IMR-90 (cell line): ENCODE measurements at regions not wholly inside any gene's neighbourhood (a gene's known extent, or its start where the extent isn't known, plus 50 kb on each side); places are given as distances from the start of the nearest gene placed in this dataset.
A peak's percentile ranks its signal among the peaks of the same experiment; 100 is the strongest.

Experiments
- ATAC-seq: fragments of 200-7000 bp; cut with Tn5 transposase; 2 replicates; pipeline ENCODE4 v1.9.1; 2020; ENCODE audit warnings: low read depth, mild to moderate bottlenecking, moderate library complexity
- BruUV-seq: library from RNA; stranded (reverse); fragments of 400-500 nt; replicated peaks from 2 replicates; lab custom pipeline; 2021; lab: Mats Ljungman, UMichigan
- CTCF ChIA-PET: fragments of 300-600 bp; formaldehyde crosslinking; extraction: SDS; loops from one replicate; lab custom pipeline; 2021; ENCODE audit warnings: antibody characterized with exemption; lab: Yijun Ruan, JAX
- POLR2A ChIA-PET: fragments of 300-600 bp; sonication (Branson Sonifier 250); formaldehyde crosslinking; loops from one replicate; lab custom pipeline; 2022; ENCODE audit warnings: antibody characterized with exemption; ENCODE audit not compliant: unreplicated experiment; lab: Charles Lee
- DNase-seq: peaks from one replicate; pipeline ENCODE4 v3.0.0; 2013
- H2AFZ ChIP-seq: replicated peaks from 2 replicates; pipeline ENCODE3; 2013; ENCODE audit warnings: low read length, mild to moderate bottlenecking; ENCODE audit not compliant: poor library complexity
- H2AK5ac ChIP-seq: 2 replicates; pipeline ENCODE4 v1.6.1; 2013; ENCODE audit warnings: low read depth, low read length, inconsistent platforms
- H2AK9ac ChIP-seq: replicated peaks from 2 replicates; pipeline ENCODE3; 2013; ENCODE audit warnings: mild to moderate bottlenecking, low read depth, low read length, moderate library complexity; ENCODE audit not compliant: poor library complexity
- H2BK120ac ChIP-seq: 2 replicates; pipeline ENCODE4 v1.6.1; 2013; ENCODE audit warnings: low read depth, low read length, inconsistent platforms
- H2BK15ac ChIP-seq: 3 replicates; pipeline ENCODE4 v1.6.1; 2013; ENCODE audit warnings: low read depth, low read length, inconsistent platforms
- H2BK20ac ChIP-seq: 2 replicates; pipeline ENCODE4 v1.6.1; 2013; ENCODE audit warnings: low read depth, mild to moderate bottlenecking, inconsistent platforms, low read length, moderate library complexity
- H2BK5ac ChIP-seq: 2 replicates; pipeline ENCODE4 v1.6.1; 2013; ENCODE audit warnings: mild to moderate bottlenecking, low read depth, low read length, inconsistent platforms; ENCODE audit not compliant: poor library complexity, severe bottlenecking
- H3K14ac ChIP-seq: replicated peaks from 2 replicates; pipeline ENCODE4 v1.6.1; 2013; ENCODE audit warnings: low read depth, low read length, inconsistent platforms
- H3K18ac ChIP-seq: 2 replicates; pipeline ENCODE4 v1.6.1; 2013; ENCODE audit warnings: low read depth, low read length, control low read depth
- H3K23ac ChIP-seq: 2 replicates; pipeline ENCODE4 v1.6.1; 2013; ENCODE audit warnings: low read depth, low read length, inconsistent platforms
- H3K27ac ChIP-seq: 2 replicates; pipeline ENCODE4 v1.5.1; 2013; ENCODE audit warnings: mild to moderate bottlenecking, control low read depth, low read length; ENCODE audit not compliant: insufficient read depth
- H3K27me3 ChIP-seq: 2 replicates; pipeline ENCODE4 v1.6.1; 2013; ENCODE audit warnings: low read length; ENCODE audit not compliant: control insufficient read depth, insufficient read depth
- H3K36me3 ChIP-seq: 2 replicates; pipeline ENCODE4 v1.6.1; 2013; ENCODE audit warnings: low read length, mixed read lengths; ENCODE audit not compliant: control insufficient read depth, insufficient read depth
- H3K4ac ChIP-seq: 2 replicates; pipeline ENCODE4 v1.6.1; 2013; ENCODE audit warnings: low read depth, low read length, inconsistent platforms
- H3K4me1 ChIP-seq: 2 replicates; pipeline ENCODE4 v1.6.1; 2013; ENCODE audit warnings: low read length, mixed read lengths; ENCODE audit not compliant: control insufficient read depth, insufficient read depth
- H3K4me2 ChIP-seq: 2 replicates; pipeline ENCODE4 v1.6.1; 2013; ENCODE audit warnings: low read depth, mild to moderate bottlenecking, control low read depth, low read length, moderate library complexity
- H3K4me3 ChIP-seq: 2 replicates; pipeline ENCODE4 v1.5.1; 2013; ENCODE audit warnings: low read depth, mild to moderate bottlenecking, control low read depth, low read length, moderate library complexity; ENCODE audit not compliant: insufficient read depth
- H3K56ac ChIP-seq: 2 replicates; pipeline ENCODE4 v1.6.1; 2013; ENCODE audit warnings: low read length, inconsistent platforms; ENCODE audit not compliant: insufficient read depth; ENCODE audit errors: extremely low read depth
- H3K79me1 ChIP-seq, 2 experiments: 2 replicates each; pipeline ENCODE4 v1.6.1; 2013; ENCODE audit warnings: low read length in 2 of 2, inconsistent platforms in 1 of 2, low read depth in 1 of 2
- H3K9ac ChIP-seq: 2 replicates; pipeline ENCODE4 v1.6.1; 2013; ENCODE audit warnings: low read depth, low read length, control low read depth
- H3K9me1 ChIP-seq: 2 replicates; pipeline ENCODE4 v1.6.1; 2013; ENCODE audit warnings: low read length, inconsistent platforms; ENCODE audit not compliant: insufficient read depth
- H3K9me3 ChIP-seq: 2 replicates; pipeline ENCODE4 v1.6.1; 2013; ENCODE audit warnings: low read length; ENCODE audit not compliant: control insufficient read depth, insufficient read depth
- H4K20me1 ChIP-seq: 2 replicates; pipeline ENCODE4 v1.6.1; 2013; ENCODE audit warnings: low read length, inconsistent platforms; ENCODE audit not compliant: insufficient read depth
- H4K5ac ChIP-seq: 2 replicates; pipeline ENCODE4 v1.6.1; 2013; ENCODE audit warnings: mild to moderate bottlenecking, low read depth, low read length, control low read depth
- H4K8ac ChIP-seq, 2 experiments: 2 replicates each; pipeline ENCODE4 v1.6.1; 2013; ENCODE audit warnings: low read depth in 2 of 2, low read length in 2 of 2, control low read depth in 1 of 2, inconsistent platforms in 1 of 2
- H4K91ac ChIP-seq: 2 replicates; pipeline ENCODE4 v1.6.1; 2013; ENCODE audit warnings: low read depth, low read length, inconsistent platforms; ENCODE audit not compliant: insufficient read depth
- BHLHE40 ChIP-seq: fragments of 150-350 bp; IDR thresholded peaks from 2 replicates; pipeline ENCODE4 v1.6.1; 2016; ENCODE audit warnings: mild to moderate bottlenecking, low read depth, low read length
- CEBPB ChIP-seq: IDR thresholded peaks from 2 replicates; pipeline ENCODE4 v1.6.1; 2012; ENCODE audit warnings: low read depth, low read length, improper control_type of control experiment
- CHD1 ChIP-seq: IDR thresholded peaks from 2 replicates; pipeline ENCODE4 v1.6.1; 2012; ENCODE audit warnings: low read depth, low read length, improper control_type of control experiment
- CTCF ChIP-seq: conservative IDR thresholded peaks from 2 replicates; pipeline ENCODE4 v1.5.1; 2012; ENCODE audit warnings: mild to moderate bottlenecking, low read depth, low read length, improper control_type of control experiment
- ELK1 ChIP-seq: fragments of 150-350 bp; IDR thresholded peaks from 2 replicates; pipeline ENCODE4 v1.6.1; 2016; ENCODE audit warnings: low read depth, mild to moderate bottlenecking, low read length, moderate library complexity, borderline replicate concordance
- FOS ChIP-seq: fragments of 150-350 bp; IDR thresholded peaks from 2 replicates; pipeline ENCODE4 v1.6.1; 2016; ENCODE audit warnings: low read depth, low read length
- MAFK ChIP-seq: IDR thresholded peaks from 2 replicates; pipeline ENCODE4 v1.6.1; 2012; ENCODE audit warnings: low read depth, low read length, improper control_type of control experiment
- MAZ ChIP-seq: IDR thresholded peaks from 2 replicates; pipeline ENCODE4 v1.6.1; 2012; ENCODE audit warnings: low read depth, mild to moderate bottlenecking, low read length, improper control_type of control experiment, moderate library complexity, borderline replicate concordance
- MXI1 ChIP-seq: IDR thresholded peaks from 2 replicates; pipeline ENCODE4 v1.6.1; 2012; ENCODE audit warnings: low read depth, mild to moderate bottlenecking, low read length, moderate library complexity, borderline replicate concordance
- NFE2L2 ChIP-seq: fragments of 150-350 bp; IDR thresholded peaks from 2 replicates; pipeline ENCODE4 v1.6.1; 2016; ENCODE audit warnings: low read depth, mild to moderate bottlenecking, low read length
- POLR2A ChIP-seq: IDR thresholded peaks from 2 replicates; pipeline ENCODE4 v1.6.1; 2012; ENCODE audit warnings: mild to moderate bottlenecking, low read depth, low read length
- RAD21 ChIP-seq: IDR thresholded peaks from 2 replicates; pipeline ENCODE4 v1.6.1; 2012; ENCODE audit warnings: low read length, improper control_type of control experiment
- RCOR1 ChIP-seq: IDR thresholded peaks from 2 replicates; pipeline ENCODE4 v1.6.1; 2012; ENCODE audit warnings: mild to moderate bottlenecking, low read length, improper control_type of control experiment; ENCODE audit not compliant: insufficient replicate concordance
- RFX5 ChIP-seq: IDR thresholded peaks from 2 replicates; pipeline ENCODE4 v1.8.0; 2012; ENCODE audit warnings: low read depth, mild to moderate bottlenecking, low read length, moderate library complexity
- SMC3 ChIP-seq: fragments of 150-350 bp; IDR thresholded peaks from 2 replicates; pipeline ENCODE4 v1.6.1; 2016; ENCODE audit warnings: low read depth, mild to moderate bottlenecking, antibody characterized with exemption, low read length, moderate library complexity
- USF2 ChIP-seq: fragments of 150-350 bp; IDR thresholded peaks from 2 replicates; pipeline ENCODE4 v1.6.1; 2017; ENCODE audit warnings: mild to moderate bottlenecking, antibody characterized with exemption, low read length, low read depth
- WGBS, 2 experiments: methylation state at CpG; one replicate each; pipeline versions ENCODE4 v1.1.5 to v1.1.7; 2013; ENCODE audit warnings: missing lambda C conversion rate in 2 of 2; ENCODE audit not compliant: insufficient read length in 1 of 2; ENCODE audit errors: extremely low coverage in 2 of 2; 5-methylcytosine and 5-hydroxymethylcytosine counted together
- dilution Hi-C: fragments of 300-500 bp; cut with HindIII; formaldehyde crosslinking; loops from one replicate; pipeline ENCODE4 v1.14.3; 2018; ENCODE audit warnings: low sequenced_read_pairs; ENCODE audit not compliant: unreplicated experiment
- in situ Hi-C: fragments of 300-500 bp; cut with MboI; formaldehyde crosslinking; loops from 3 replicates; pipeline ENCODE4 v1.14.3; 2019; ENCODE audit warnings: low sequenced_read_pairs, inconsistent platforms, mixed read lengths
- intact Hi-C: fragments of 100-400 bp; cut with micrococcal nuclease; formaldehyde crosslinking; loops from 2 replicates; pipeline ENCODE4 v1.10.0; 2022

- TF ChIP-seq NFE2L2 (no peak), BHLHE40 (no peak), CEBPB (peak; percentile 98), RAD21 (no peak), CTCF (no peak), MXI1 (no peak), MAZ (no peak), SMC3 (no peak), ELK1 (no peak), CHD1 (no peak), USF2 (no peak), POLR2A (no peak), RFX5 (no peak), FOS (0 out of 2 replicates have a peak, but pooled peaks have one; percentile 32), RCOR1 (no peak), MAFK (no peak)
- H3K79me1 ChIP-seq: no peaks in the 10 kb centered on the region
- no peak overlapping the region for H2AK9ac ChIP-seq
- no peaks in the 10 kb centered on the region for H3K9me3 ChIP-seq
- DNase-seq (peak; percentile 94), ATAC-seq (peak; percentile 80)
- 0 out of 2 replicates have a peak overlapping the region, but pooled peaks have one; percentile 39 for H3K56ac ChIP-seq
- no peak overlapping the region for H3K9ac ChIP-seq
- H2BK15ac ChIP-seq: no peak overlapping the region; the same call in 2 of the 3 replicates
- H3K23ac ChIP-seq: no peak overlapping the region
- no peak overlapping the region for H3K14ac ChIP-seq
- ChIA-PET POLR2A (interaction anchor here (0.6 to 0.7 kb wide), 2 partner anchors 351 to 379 kb away, joined by 3 to 6 read pairs; no protein-coding TSS in a partner anchor), CTCF (interaction anchor here (0.9 to 1.3 kb wide), 2 partner anchors 59 to 100 kb away, joined by 4 to 6 read pairs; no protein-coding TSS in a partner anchor)
- no peak overlapping the region for H2BK20ac ChIP-seq
- H3K27me3 ChIP-seq: no peaks in the 10 kb centered on the region
- in situ Hi-C loops (no loop called here), intact Hi-C loops (no loop called here), dilution Hi-C loops (no loop called here)
- no peak overlapping the region for H2AK5ac ChIP-seq
- H4K20me1 ChIP-seq: no peaks in the 10 kb centered on the region; the same call in 1 of the 2 replicates
- H2AFZ ChIP-seq: no peak overlapping the region
- H3K4ac ChIP-seq: no peak overlapping the region
- no peak overlapping the region for H4K5ac ChIP-seq
- H4K91ac ChIP-seq: no peak overlapping the region
- no peak overlapping the region for H3K4me3 ChIP-seq
- H2BK120ac ChIP-seq: no peak overlapping the region
- no CpG with 5 or more reads among the region's 2 CpGs for whole genome bisulfite sequencing, 2 experiments
- peaks cover 5% of the 10 kb centered on the region for H3K4me1 ChIP-seq
- H3K36me3 ChIP-seq: no peaks in the 10 kb centered on the region
- peak overlapping the region; percentile 41; the same call in 1 of the 2 replicates for H3K27ac ChIP-seq
- peak overlapping the region; percentile 46 for H2BK5ac ChIP-seq
- H3K9me1 ChIP-seq: peaks cover 9% of the 10 kb centered on the region
- no TSS peak for BruUV-seq
- H3K4me2 ChIP-seq: peak overlapping the region; percentile 4; the same call in 1 of the 2 replicates
- H3K18ac ChIP-seq: no peak overlapping the region
- no peak overlapping the region for H4K8ac ChIP-seq
Observed at GRCh38 chr2:160869411-160869810, 290.8 kb upstream of the TANK start.
